Activated CD4-positive, alpha-beta memory T cell treated with anti-CD3 and anti-CD28 coated beads for 36 hours (primary cell): ENCODE measurements at regions not wholly inside any gene's neighbourhood (a gene's known extent, or its start where the extent isn't known, plus 50 kb on each side); places are given as distances from the start of the nearest gene placed in this dataset.

Experiments used
- CTCF ChIA-PET: fragments of 350-600 bp; sonication (Branson Sonifier 250); formaldehyde crosslinking; loops from one replicate; lab custom pipeline; 2021; ENCODE audit warnings: antibody characterized with exemption, inconsistent platforms; lab: Charles Lee
- POLR2A ChIA-PET: fragments of 350-600 bp; sonication (Branson Sonifier 250); formaldehyde crosslinking; loops from one replicate; lab custom pipeline; 2021; ENCODE audit warnings: antibody characterized with exemption; lab: Charles Lee
- DNase-seq: peaks from one replicate; pipeline ENCODE4 v3.0.0-alpha.2; 2020
- H3K27ac Mint-ChIP-seq: one replicate; pipeline ENCODE4 v1.8.0; 2021; ENCODE audit warnings: mixed read lengths
- H3K27me3 Mint-ChIP-seq: one replicate; pipeline ENCODE4 v1.8.0; 2021; ENCODE audit warnings: mixed read lengths
- H3K36me3 Mint-ChIP-seq: one replicate; pipeline ENCODE4 v1.8.0; 2021; ENCODE audit warnings: mixed read lengths
- H3K4me1 Mint-ChIP-seq: one replicate; pipeline ENCODE4 v1.8.0; 2021; ENCODE audit warnings: low read depth, mixed read lengths
- H3K4me3 Mint-ChIP-seq: one replicate; pipeline ENCODE4 v1.8.0; 2021; ENCODE audit warnings: mild to moderate bottlenecking, mixed read lengths
- H3K9me3 Mint-ChIP-seq: one replicate; pipeline ENCODE4 v1.8.0; 2021; ENCODE audit warnings: mixed read lengths
- intact Hi-C: fragments of 100-400 bp; cut with micrococcal nuclease; formaldehyde crosslinking; loops from one replicate; pipeline ENCODE4 v1.15.1; 2023

- no peak for DNase-seq
- Mint-ChIP-seq H3K36me3 (no peaks in the 10 kb centered on the region), H3K9me3 (peaks cover 6% of the 10 kb centered on the region), H3K27me3 (no peaks in the 10 kb centered on the region), H3K4me3 (no peak overlapping the region), H3K4me1 (no peaks in the 10 kb centered on the region), H3K27ac (no peak overlapping the region)
- intact Hi-C loops: no loop called here
- CTCF ChIA-PET: no interaction called here
- POLR2A ChIA-PET: no interaction called here
Observed at GRCh38 chr3:162365066-162365719, 868.6 kb downstream of the OTOL1 start.

- intact Hi-C loops: no loop called here
- Mint-ChIP-seq H3K4me1 (no peaks in the 10 kb centered on the region), H3K36me3 (no peaks in the 10 kb centered on the region), H3K9me3 (peaks cover 6% of the 10 kb centered on the region), H3K27me3 (no peaks in the 10 kb centered on the region), H3K27ac (no peak overlapping the region), H3K4me3 (no peak overlapping the region)
- ChIA-PET POLR2A (no interaction called here), CTCF (no interaction called here)
- no peak for DNase-seq
Observed at GRCh38 chr3:162366166-162366766, 869.7 kb downstream of the OTOL1 start.

GRCh38 chr3:162367429-162368260 is 871.0 kb downstream of the OTOL1 start:
- intact Hi-C loops: no loop called here
- POLR2A ChIA-PET: no interaction called here
- Mint-ChIP-seq H3K4me3 (no peak overlapping the region), H3K27me3 (no peaks in the 10 kb centered on the region), H3K27ac (no peak overlapping the region), H3K36me3 (no peaks in the 10 kb centered on the region), H3K4me1 (no peaks in the 10 kb centered on the region), H3K9me3 (peaks cover 6% of the 10 kb centered on the region)
- CTCF ChIA-PET: no interaction called here
- DNase-seq: no peak

GRCh38 chr3:162368417-162368816 is 871.8 kb downstream of the OTOL1 start:
- H3K27me3 Mint-ChIP-seq: no peaks in the 10 kb centered on the region
- intact Hi-C loops: no loop called here
- no peak for DNase-seq
- ChIA-PET CTCF (no interaction called here), POLR2A (no interaction called here)
- H3K36me3 Mint-ChIP-seq: no peaks in the 10 kb centered on the region
- H3K4me1 Mint-ChIP-seq: no peaks in the 10 kb centered on the region
- no peak overlapping the region for H3K4me3 Mint-ChIP-seq
- H3K27ac Mint-ChIP-seq: no peak overlapping the region
- H3K9me3 Mint-ChIP-seq: peaks cover 9% of the 10 kb centered on the region

DNA sequence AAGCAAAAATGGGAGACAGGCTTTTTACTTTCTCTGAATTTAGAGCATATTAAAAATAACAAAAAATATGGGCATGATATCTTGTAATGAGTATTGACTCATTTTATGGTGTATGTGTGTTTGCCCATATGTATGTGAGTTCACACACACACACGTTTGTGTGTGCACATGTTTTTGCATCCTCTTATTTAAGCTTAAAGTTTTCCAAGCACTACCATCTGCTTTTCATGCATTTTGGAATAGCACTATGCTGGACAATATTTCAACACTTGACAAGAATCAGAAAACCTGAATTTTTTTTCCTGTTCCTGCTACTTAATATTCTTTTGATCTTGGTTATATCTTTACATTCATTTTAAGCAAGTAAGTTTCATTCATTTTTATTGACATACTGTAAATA is 872.7 kb downstream of the OTOL1 start:
- ChIA-PET POLR2A (no interaction called here), CTCF (no interaction called here)
- Mint-ChIP-seq H3K27me3 (no peaks in the 10 kb centered on the region), H3K4me3 (no peak overlapping the region), H3K9me3 (peaks cover 9% of the 10 kb centered on the region), H3K36me3 (no peaks in the 10 kb centered on the region), H3K27ac (no peak overlapping the region), H3K4me1 (no peaks in the 10 kb centered on the region)
- no peak for DNase-seq
- intact Hi-C loops: no loop called here

DNA sequence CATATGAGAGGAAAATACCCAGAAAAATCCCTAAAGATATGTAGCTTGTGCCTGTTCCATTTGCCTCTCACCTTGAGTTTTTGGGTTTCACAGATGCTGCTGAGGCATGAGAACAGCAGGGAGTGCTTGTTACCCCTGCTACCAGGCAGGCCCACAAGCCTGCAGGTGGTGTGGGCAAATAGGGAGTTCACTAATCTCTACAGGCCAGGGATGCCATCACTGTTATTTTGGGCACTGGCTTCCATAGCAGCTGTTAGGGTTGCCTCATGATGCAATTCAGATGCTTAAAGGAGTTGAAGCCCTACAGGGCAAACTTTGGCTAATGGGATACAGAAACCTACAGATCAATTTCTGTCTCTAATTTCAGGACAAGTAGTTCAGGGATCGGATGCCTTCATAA is 873.5 kb downstream of the OTOL1 start:
- intact Hi-C loops: no loop called here
- H3K4me1 Mint-ChIP-seq: no peaks in the 10 kb centered on the region
- no peaks in the 10 kb centered on the region for H3K36me3 Mint-ChIP-seq

DNA sequence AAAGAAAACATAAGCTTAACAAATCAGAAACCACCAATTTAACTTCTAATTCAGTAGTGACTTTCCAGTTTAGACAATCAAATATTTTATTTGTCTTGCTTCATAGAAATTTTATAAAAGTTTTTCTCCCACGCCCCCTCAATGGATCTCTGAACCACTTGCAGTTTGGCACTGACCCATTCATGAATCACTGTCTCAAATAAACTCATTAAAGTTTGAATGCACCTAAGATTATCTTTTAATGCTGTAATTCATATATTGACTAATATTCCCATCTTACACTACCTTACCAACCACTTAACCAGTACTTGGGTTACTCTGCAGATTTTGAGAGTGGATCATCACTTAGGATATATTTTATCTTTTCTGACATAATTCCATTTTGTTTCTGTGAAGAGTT is 880.2 kb downstream of the OTOL1 start:
- POLR2A ChIA-PET: no interaction called here
- H3K9me3 Mint-ChIP-seq: peaks cover 11% of the 10 kb centered on the region
- H3K4me1 Mint-ChIP-seq: no peaks in the 10 kb centered on the region
- H3K36me3 Mint-ChIP-seq: no peaks in the 10 kb centered on the region
- no peak overlapping the region for H3K27ac Mint-ChIP-seq
- intact Hi-C loops: no loop called here
- H3K4me3 Mint-ChIP-seq: no peak overlapping the region
- DNase-seq: no peak
- no peaks in the 10 kb centered on the region for H3K27me3 Mint-ChIP-seq
- CTCF ChIA-PET: no interaction called here

More for the DNA sequence above, 873.5 kb downstream of the OTOL1 start:
- no peak for DNase-seq
- ChIA-PET POLR2A (no interaction called here), CTCF (no interaction called here)
- no peak overlapping the region for H3K4me3 Mint-ChIP-seq
- no peaks in the 10 kb centered on the region for H3K27me3 Mint-ChIP-seq
- peaks cover 9% of the 10 kb centered on the region for H3K9me3 Mint-ChIP-seq
- no peak overlapping the region for H3K27ac Mint-ChIP-seq

GRCh38 chr3:162377608-162378007 is 881.0 kb downstream of the OTOL1 start:
- ChIA-PET POLR2A (interaction anchor here (0.5 kb wide), 1 partner anchor 316 kb away, joined by 5 read pairs; no protein-coding TSS in a partner anchor), CTCF (no interaction called here)
- Mint-ChIP-seq H3K27me3 (no peaks in the 10 kb centered on the region), H3K27ac (no peak overlapping the region), H3K9me3 (peaks cover 11% of the 10 kb centered on the region), H3K4me3 (no peak overlapping the region), H3K4me1 (no peaks in the 10 kb centered on the region), H3K36me3 (no peaks in the 10 kb centered on the region)
- DNase-seq: no peak
- intact Hi-C loops: no loop called here

DNA sequence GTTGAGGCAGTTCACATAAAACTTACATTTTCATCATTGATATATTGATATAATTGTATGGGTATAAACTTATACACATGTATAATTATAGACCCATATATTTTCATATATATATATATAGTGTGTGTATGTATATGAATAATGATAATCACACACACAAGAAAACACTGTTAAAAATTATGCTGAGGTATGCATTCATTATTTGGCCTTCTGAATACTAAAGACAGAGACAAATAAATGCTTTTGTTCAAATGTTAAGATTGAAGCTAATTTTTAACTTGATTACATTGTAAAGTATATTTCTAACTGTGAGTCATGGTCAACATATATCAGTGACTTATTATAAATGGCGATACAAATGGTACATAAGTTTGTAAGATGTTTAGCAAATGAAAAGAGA is 888.8 kb downstream of the OTOL1 start:
- DNase-seq: no peak
- no peaks in the 10 kb centered on the region for H3K9me3 Mint-ChIP-seq
- intact Hi-C loops: no loop called here
- H3K4me3 Mint-ChIP-seq: no peak overlapping the region
- no peaks in the 10 kb centered on the region for H3K27me3 Mint-ChIP-seq
- no peaks in the 10 kb centered on the region for H3K4me1 Mint-ChIP-seq
- H3K36me3 Mint-ChIP-seq: no peaks in the 10 kb centered on the region
- no peak overlapping the region for H3K27ac Mint-ChIP-seq
- ChIA-PET CTCF (no interaction called here), POLR2A (no interaction called here)

DNA sequence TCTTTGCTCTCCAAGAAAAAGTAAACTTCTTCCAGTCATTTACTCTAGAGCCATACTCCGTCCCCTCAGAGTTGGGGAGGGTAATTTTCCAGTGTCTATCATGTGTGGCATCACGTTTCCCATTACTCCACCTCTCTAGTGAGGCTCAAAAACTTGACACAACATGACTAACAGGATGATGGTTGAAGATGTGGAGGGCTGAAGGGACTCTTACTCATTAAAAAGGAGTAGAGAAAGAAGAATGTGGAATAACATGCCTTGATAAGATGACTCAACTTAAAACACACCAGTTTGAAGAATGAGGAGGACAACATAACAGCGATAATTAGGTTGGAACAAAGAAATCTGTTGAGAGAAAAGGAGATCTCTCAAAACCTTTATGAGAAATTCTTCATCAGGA is 894.3 kb downstream of the OTOL1 start:
- DNase-seq: no peak
- H3K9me3 Mint-ChIP-seq: no peaks in the 10 kb centered on the region
- no peak overlapping the region for H3K4me3 Mint-ChIP-seq
- no peaks in the 10 kb centered on the region for H3K27me3 Mint-ChIP-seq
- CTCF ChIA-PET: no interaction called here
- POLR2A ChIA-PET: no interaction called here
- no peak overlapping the region for H3K27ac Mint-ChIP-seq
- no peaks in the 10 kb centered on the region for H3K36me3 Mint-ChIP-seq
- H3K4me1 Mint-ChIP-seq: no peaks in the 10 kb centered on the region
- intact Hi-C loops: no loop called here

DNA sequence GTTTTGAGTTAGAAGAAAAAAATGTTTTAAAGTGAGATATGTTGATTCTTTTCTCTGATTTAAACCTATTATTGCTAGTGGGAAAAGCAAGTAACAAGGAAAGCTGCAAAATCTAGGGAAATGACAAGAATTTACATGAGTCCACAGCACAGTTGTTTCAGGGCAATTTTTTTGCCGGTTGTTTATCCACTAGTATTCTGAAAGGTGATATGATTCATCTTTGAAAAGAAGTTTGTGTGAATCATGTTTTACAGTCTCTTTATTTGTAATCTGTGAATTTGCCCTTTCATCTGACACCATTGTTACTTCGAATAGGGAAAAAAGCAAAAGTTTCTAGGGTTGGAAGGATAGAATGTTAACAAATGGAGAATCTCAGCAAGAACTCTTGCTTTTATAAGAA is 894.7 kb downstream of the OTOL1 start:
- no peaks in the 10 kb centered on the region for H3K27me3 Mint-ChIP-seq
- H3K36me3 Mint-ChIP-seq: no peaks in the 10 kb centered on the region
- no peak overlapping the region for H3K27ac Mint-ChIP-seq
- intact Hi-C loops: no loop called here
- DNase-seq: no peak
- no peak overlapping the region for H3K4me3 Mint-ChIP-seq
- CTCF ChIA-PET: no interaction called here
- no peaks in the 10 kb centered on the region for H3K4me1 Mint-ChIP-seq
- H3K9me3 Mint-ChIP-seq: no peaks in the 10 kb centered on the region
- POLR2A ChIA-PET: no interaction called here

DNA sequence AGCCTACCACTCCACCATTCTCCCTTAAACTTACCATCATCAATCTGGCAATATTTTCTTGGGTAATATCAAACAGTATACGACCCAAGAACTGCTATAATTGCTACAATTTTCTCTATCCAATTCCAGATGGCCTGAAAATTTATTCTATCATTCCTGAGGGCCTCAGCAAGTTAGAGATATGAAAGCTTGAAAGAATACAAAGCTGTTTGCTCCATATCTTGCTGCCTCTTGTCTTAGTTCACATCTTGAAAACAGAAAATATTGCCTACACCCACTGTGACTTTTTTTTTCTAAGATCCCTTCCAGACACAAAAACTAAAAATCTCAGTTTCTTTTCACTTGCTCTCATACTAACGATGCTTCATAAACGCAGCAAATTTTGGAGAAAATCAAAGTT is 898.9 kb downstream of the OTOL1 start:
- H3K9me3 Mint-ChIP-seq: peaks cover 11% of the 10 kb centered on the region
- POLR2A ChIA-PET: no interaction called here
- intact Hi-C loops: no loop called here
- DNase-seq: no peak
- H3K4me3 Mint-ChIP-seq: no peak overlapping the region
- CTCF ChIA-PET: no interaction called here
- H3K27me3 Mint-ChIP-seq: no peaks in the 10 kb centered on the region
- H3K36me3 Mint-ChIP-seq: no peaks in the 10 kb centered on the region
- H3K27ac Mint-ChIP-seq: no peak overlapping the region
- no peaks in the 10 kb centered on the region for H3K4me1 Mint-ChIP-seq
